ENCODE measurements at regions not wholly inside any gene's neighbourhood (a gene's known extent, or its start where the extent isn't known, plus 50 kb on each side); places are given as distances from the start of the nearest gene placed in this dataset.

GRCh38 chr4:159758061-159758460, 655.2 kb downstream of the RAPGEF2 start:
- in situ Hi-C loops (cut with HindIII; ENCODE audit: low sequenced_read_pairs) = no loop called here
- no peak overlapping the region for H3K4me3 ChIP-seq (ENCODE audit: low read depth, low read length)
- TF ChIP-seq CTCF (IDR thresholded peaks at IDR 0.05; ENCODE audit: low read depth, low read length, missing control alignments) = no peak
- DNase-seq (ENCODE audit: low read depth) = no peak

- in situ Hi-C loops (cut with HindIII; ENCODE audit: low sequenced_read_pairs) = no loop called here
- no peak overlapping the region for H3K4me3 ChIP-seq (ENCODE audit: low read depth, low read length)
- no peak for DNase-seq (ENCODE audit: low read depth)
- TF ChIP-seq CTCF (IDR thresholded peaks at IDR 0.05; ENCODE audit: low read depth, low read length, missing control alignments) = no peak
These were observed 659.8 kb downstream of the RAPGEF2 start for GRCh38 chr4:159762672-159763071.

DNA sequence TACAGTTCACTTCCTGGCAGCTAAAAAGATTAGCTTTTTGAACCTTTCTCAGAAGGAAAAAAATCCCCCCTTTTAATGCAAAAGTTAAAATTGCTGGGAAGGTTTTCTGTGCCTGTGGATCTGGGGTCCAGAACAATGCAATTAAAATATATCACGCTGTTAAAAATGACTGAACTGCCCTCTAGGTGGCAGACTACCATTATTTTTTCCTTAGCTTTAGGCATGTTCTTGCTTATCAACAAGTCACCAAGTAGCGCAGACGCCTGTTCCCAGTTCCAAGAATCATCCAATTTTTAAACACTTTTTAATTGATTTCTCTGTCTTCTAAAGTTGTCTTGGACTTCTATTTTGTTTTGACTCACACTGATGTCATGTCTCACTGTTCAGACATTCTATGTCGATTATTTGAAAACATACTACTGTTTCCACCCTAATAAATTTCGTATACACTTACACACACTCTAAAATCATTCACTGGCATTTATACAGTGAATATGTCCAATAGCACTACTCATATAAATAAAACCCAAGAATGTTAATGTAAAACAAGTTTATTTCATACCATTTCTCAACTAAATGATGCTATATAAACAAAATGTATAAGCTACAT, 661.6 kb downstream of the RAPGEF2 start:
- peak; percentile 71 for DNase-seq (ENCODE audit: low read depth)
- no peak overlapping the region for H3K4me3 ChIP-seq (ENCODE audit: low read depth, low read length)
- in situ Hi-C loops (cut with HindIII; ENCODE audit: low sequenced_read_pairs) = no loop called here
- peak; percentile 57 for TF ChIP-seq CTCF (IDR thresholded peaks at IDR 0.05; ENCODE audit: low read depth, low read length, missing control alignments)

DNA sequence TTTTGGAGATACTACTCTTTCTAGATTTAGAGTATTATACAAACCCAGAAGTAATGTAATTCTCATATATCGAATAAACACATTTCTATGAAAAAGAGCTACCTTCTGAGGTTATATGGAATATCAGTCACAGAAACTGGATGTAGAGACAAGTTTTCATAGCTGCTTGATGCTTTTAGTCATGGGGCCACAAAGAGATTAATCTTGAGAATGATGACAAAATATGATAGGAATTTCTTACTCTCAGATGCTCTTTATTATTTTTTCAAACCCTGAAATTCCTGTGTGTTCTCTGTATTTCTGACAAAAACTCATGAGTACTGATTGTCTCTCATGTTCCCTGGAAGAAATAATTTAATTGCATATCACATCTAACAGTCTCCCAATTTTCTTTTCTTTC, 662.5 kb downstream of the RAPGEF2 start:
- TF ChIP-seq CTCF (IDR thresholded peaks at IDR 0.05; ENCODE audit: low read depth, low read length, missing control alignments) = no peak
- peak; percentile 33 for DNase-seq (ENCODE audit: low read depth)
- in situ Hi-C loops (cut with HindIII; ENCODE audit: low sequenced_read_pairs) = no loop called here
- H3K4me3 ChIP-seq (ENCODE audit: low read depth, low read length) = no peak overlapping the region

- TF ChIP-seq CTCF (IDR thresholded peaks at IDR 0.05; ENCODE audit: low read depth, low read length, missing control alignments) = no peak
- H3K4me3 ChIP-seq (ENCODE audit: low read depth, low read length) = no peak overlapping the region
- DNase-seq (ENCODE audit: low read depth) = no peak
- in situ Hi-C loops (cut with HindIII; ENCODE audit: low sequenced_read_pairs) = no loop called here
These were observed 663.4 kb downstream of the RAPGEF2 start for GRCh38 chr4:159766241-159766640.

DNA sequence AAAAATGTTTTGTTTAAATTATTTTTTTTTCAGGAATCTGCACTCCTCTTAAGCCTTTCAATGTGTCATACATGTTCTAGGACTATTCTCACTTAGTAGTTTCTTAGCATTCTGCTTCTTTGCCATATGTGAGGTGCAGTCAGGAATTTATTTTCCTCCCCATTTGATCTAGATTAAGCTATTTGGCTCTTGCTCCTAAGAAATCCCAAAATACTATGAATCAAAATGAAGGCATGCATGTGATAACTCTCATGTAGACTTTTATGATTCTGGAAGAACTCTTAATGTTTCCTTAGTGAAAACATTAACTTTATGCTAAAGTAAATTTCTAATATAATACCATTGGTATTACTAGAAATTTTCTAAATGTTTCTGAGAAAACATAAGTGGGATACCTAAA, 664.5 kb downstream of the RAPGEF2 start:
- no peak overlapping the region for H3K4me3 ChIP-seq (ENCODE audit: low read depth, low read length)
- DNase-seq (ENCODE audit: low read depth) = no peak
- TF ChIP-seq CTCF (IDR thresholded peaks at IDR 0.05; ENCODE audit: low read depth, low read length, missing control alignments) = no peak
- in situ Hi-C loops (cut with HindIII; ENCODE audit: low sequenced_read_pairs) = no loop called here

Data from astrocyte of the cerebellum (primary cell).